Stomach (tissue), 8 donors: ENCODE measurements at regions not wholly inside any gene's neighbourhood (a gene's known extent, or its start where the extent isn't known, plus 50 kb on each side); places are given as distances from the start of the nearest gene placed in this dataset.

Experiments used
- DNase-seq, 2 donors: peaks; one replicate each; pipeline versions ENCODE4 v3.0.0 to v3.0.0-alpha.2; 2013 to 2019
- H3K27ac ChIP-seq, 5 donors: fragments of 200-600 bp in 4 of 5; sonication (generic) in 4 of 5; one replicate each; pipeline ENCODE4 v1.5.1; 2013 to 2019; ENCODE audit warnings: mild to moderate bottlenecking in 1 of 5, moderate library complexity in 1 of 5
- H3K27me3 ChIP-seq, 3 donors: fragments of 200-600 bp; sonication (generic); one replicate each; pipeline ENCODE4 v1.5.1; 2017 to 2019; ENCODE audit warnings: mixed run types in 1 of 3
- H3K36me3 ChIP-seq, 4 donors: fragments of 200-600 bp; sonication (generic); 1 replicate in 3 of 4; 2 replicates in 1 of 4; pipeline ENCODE4 v1.5.1; 2016 to 2019
- H3K4me1 ChIP-seq, 4 donors: fragments of 200-600 bp; sonication (generic); one replicate each; pipeline ENCODE4 v1.5.1; 2016 to 2019
- H3K4me3 ChIP-seq, 4 donors: fragments of 200-600 bp; sonication (generic) in 3 of 4; one replicate each; pipeline ENCODE4 v1.5.1; 2016 to 2019; ENCODE audit warnings: mild to moderate bottlenecking in 1 of 4
- H3K9me3 ChIP-seq, 4 donors: fragments of 200-600 bp; sonication (generic); one replicate each; pipeline ENCODE4 v1.5.1; 2016 to 2019
- EP300 ChIP-seq: sonication (generic); formaldehyde crosslinking; IDR thresholded peaks from one replicate; pipeline ENCODE4 v1.6.1; 2017; ENCODE audit warnings: antibody characterized with exemption
- POLR2A ChIP-seq, 4 donors: fragments of 450-650 bp; IDR thresholded peaks; one replicate each; pipeline ENCODE4 v1.6.1; 2016; ENCODE audit warnings: antibody characterized with exemption in 4 of 4, control low read depth in 2 of 4, mild to moderate bottlenecking in 1 of 4, moderate library complexity in 1 of 4
- POLR2AphosphoS5 ChIP-seq, 3 donors: sonication (generic); formaldehyde crosslinking; IDR thresholded peaks; one replicate each; pipeline ENCODE4 v1.6.1; 2016; ENCODE audit warnings: antibody characterized with exemption in 3 of 3
- WGBS, 5 donors: extraction: QIAGEN DNeasy Blood & Tissue Kit in 3 of 5; methylation state at CpG; one replicate each; pipeline versions ENCODE4 v1.1.5 to v1.1.7; 2013 to 2018; 5-methylcytosine and 5-hydroxymethylcytosine counted together
- intact Hi-C: fragments of 100-400 bp; cut with DNase I; formaldehyde crosslinking; loops from one replicate; pipeline ENCODE4 v1.15.1; 2023; ENCODE audit warnings: low total_unique reads
- TF ChIP-seq, protein P1 (sequence below), 7 experiments: fragments of 450-650 bp in 4 of 7; fragments of 200-600 bp in 3 of 7; sonication (generic) in 3 of 7; IDR thresholded peaks; one replicate each; pipeline ENCODE4 v1.5.1; 2016 to 2019; ENCODE audit warnings: antibody characterized with exemption in 7 of 7, control low read depth in 2 of 7, mild to moderate bottlenecking in 1 of 7
- donor health status: healthy with polysubstance abuse.
- donor health status: Bipolar disorder and iron deficiency.
- donor health status: healthy.

DNA sequence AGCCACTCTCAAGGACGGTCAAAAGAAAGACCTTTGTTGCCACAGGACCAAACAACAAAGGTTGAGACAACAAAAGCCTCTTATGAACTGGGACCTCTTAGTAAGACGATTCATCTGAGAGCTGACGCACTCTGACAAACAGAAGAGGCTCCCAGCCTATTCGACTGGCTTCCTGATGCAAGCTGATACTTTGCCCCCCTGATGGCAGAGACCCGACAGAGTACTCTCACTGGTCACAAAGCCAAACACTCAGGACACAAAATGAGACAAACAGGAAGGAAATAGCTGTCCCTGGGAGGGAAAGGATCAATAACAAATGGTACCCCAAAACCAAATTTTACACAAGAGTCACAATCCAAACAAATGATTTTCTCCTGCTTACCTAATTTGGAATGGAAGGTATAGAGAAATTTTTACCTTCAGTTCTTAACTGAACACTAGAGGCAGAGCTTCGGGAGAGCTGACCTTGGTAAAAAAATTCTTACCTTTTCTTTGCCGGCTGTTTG is 75.2 kb upstream of the PLAC8 start:
- intact Hi-C loops = no loop called here
- TF ChIP-seq POLR2A (IDR thresholded peaks at IDR 0.05) = no peak
- no peak for TF ChIP-seq POLR2AphosphoS5 (IDR thresholded peaks at IDR 0.05)
- TF ChIP-seq, protein P1, sequence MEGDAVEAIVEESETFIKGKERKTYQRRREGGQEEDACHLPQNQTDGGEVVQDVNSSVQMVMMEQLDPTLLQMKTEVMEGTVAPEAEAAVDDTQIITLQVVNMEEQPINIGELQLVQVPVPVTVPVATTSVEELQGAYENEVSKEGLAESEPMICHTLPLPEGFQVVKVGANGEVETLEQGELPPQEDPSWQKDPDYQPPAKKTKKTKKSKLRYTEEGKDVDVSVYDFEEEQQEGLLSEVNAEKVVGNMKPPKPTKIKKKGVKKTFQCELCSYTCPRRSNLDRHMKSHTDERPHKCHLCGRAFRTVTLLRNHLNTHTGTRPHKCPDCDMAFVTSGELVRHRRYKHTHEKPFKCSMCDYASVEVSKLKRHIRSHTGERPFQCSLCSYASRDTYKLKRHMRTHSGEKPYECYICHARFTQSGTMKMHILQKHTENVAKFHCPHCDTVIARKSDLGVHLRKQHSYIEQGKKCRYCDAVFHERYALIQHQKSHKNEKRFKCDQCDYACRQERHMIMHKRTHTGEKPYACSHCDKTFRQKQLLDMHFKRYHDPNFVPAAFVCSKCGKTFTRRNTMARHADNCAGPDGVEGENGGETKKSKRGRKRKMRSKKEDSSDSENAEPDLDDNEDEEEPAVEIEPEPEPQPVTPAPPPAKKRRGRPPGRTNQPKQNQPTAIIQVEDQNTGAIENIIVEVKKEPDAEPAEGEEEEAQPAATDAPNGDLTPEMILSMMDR (IDR thresholded peaks at IDR 0.05) = no peak
- TF ChIP-seq EP300 = no peak
- WGBS, 5 donors = 70 to 74% (median 73%) methylated on average over 7 of the region's 7 CpGs
- no peak overlapping the region for H3K27ac ChIP-seq
- no peaks in the 10 kb centered on the region for H3K36me3 ChIP-seq
- H3K4me1 ChIP-seq = no peaks in the 10 kb centered on the region
- H3K9me3 ChIP-seq = no peaks in the 10 kb centered on the region
- H3K27me3 ChIP-seq = no peaks in the 10 kb centered on the region
- no peak overlapping the region for H3K4me3 ChIP-seq
- DNase-seq = no peak

DNA sequence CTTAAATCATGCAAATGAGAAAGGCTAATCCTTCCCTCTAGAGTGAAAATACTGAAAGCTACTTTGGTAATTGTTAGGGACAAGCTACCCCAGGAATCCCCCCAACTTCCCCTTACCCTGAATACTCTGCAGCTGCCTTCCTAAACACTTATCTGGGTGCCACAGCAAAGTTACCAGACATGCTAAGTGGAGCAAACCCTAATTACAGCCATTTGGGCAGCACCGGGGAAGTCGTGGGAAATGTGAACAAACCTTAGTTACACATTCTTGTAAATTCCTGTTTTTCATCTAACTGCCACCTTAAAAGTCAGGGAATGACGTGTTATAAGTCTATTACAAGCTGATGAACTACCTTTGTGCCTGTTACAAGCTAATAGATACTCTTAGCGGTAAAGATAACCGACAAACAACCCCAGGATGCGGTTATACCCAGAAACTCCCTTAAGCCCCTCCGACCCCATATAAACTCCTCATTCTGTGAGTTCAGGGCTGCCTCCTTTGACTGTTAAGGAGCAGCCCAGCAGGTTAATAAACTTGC is 66.0 kb upstream of the PLAC8 start:
- TF ChIP-seq POLR2AphosphoS5 (IDR thresholded peaks at IDR 0.05) (no peak), EP300 (no peak), POLR2A (IDR thresholded peaks at IDR 0.05) (no peak)
- TF ChIP-seq, protein P1 (IDR thresholded peaks at IDR 0.05) = no peak
- H3K27ac ChIP-seq = no peak overlapping the region
- H3K4me1 ChIP-seq = no peaks in the 10 kb centered on the region
- H3K36me3 ChIP-seq = no peaks in the 10 kb centered on the region
- intact Hi-C loops = no loop called here
- H3K9me3 ChIP-seq = no peaks in the 10 kb centered on the region
- no peak overlapping the region for H3K4me3 ChIP-seq
- WGBS, 5 donors = 76 to 81% (median 77%) methylated on average over 7 of the region's 7 CpGs
- no peak for DNase-seq
- H3K27me3 ChIP-seq = no peaks in the 10 kb centered on the region

DNA sequence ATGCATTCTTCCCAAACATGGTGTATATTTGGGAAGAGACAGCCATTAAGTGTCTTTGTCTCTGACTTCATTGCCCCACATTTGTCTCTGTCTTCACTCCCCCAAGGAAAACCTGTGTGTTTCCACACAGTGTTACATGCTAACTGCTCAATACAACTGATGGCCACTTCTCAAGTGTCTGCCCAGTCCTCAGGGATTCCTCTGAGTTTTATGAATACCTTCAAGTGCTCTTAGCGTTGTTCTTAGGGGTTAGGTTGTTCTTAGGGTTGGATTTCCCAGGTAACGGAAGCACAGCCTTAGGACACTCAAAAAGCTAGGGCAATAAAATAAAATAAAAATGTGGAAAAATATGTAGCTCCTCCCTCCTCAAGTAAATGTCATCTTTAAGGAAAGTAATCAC is 64.7 kb upstream of the PLAC8 start:
- no peaks in the 10 kb centered on the region for H3K4me1 ChIP-seq
- TF ChIP-seq, protein P1 (IDR thresholded peaks at IDR 0.05) = no peak
- TF ChIP-seq POLR2AphosphoS5 (IDR thresholded peaks at IDR 0.05) (no peak), EP300 (no peak), POLR2A (IDR thresholded peaks at IDR 0.05) (no peak)
- H3K9me3 ChIP-seq = no peaks in the 10 kb centered on the region
- no peaks in the 10 kb centered on the region for H3K27me3 ChIP-seq
- 0 to 69% (median 48%) methylated on average over 2 of the region's 2 CpGs for WGBS, 5 donors
- H3K4me3 ChIP-seq = no peak overlapping the region
- intact Hi-C loops = no loop called here
- no peak overlapping the region for H3K27ac ChIP-seq
- no peaks in the 10 kb centered on the region for H3K36me3 ChIP-seq
- DNase-seq = no peak

DNA sequence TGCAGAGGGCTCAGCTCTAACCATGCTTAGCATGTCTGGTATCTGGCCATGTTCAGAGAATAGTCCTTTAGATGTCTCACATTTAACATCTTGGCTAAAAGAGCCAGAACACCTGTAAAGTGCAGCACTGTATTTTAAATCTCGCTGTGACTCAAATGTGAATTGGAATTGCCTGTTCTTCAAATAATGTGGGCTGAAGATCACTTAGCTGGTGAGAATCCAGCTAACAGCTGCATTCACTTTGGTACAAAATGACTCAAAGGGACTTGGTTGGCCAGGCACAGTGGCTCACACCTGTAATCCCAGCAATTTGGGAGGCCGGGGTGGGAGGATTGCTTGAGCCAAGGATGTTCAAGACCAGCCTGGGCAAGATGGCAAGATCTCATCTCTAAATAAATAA is 63.5 kb upstream of the PLAC8 start:
- H3K4me3 ChIP-seq = no peak overlapping the region
- 46 to 72% (median 48%) methylated on average over 2 of the region's 2 CpGs for WGBS, 5 donors
- intact Hi-C loops = no loop called here

More for the DNA sequence above, 63.5 kb upstream of the PLAC8 start:
- no peaks in the 10 kb centered on the region for H3K27me3 ChIP-seq
- TF ChIP-seq EP300 (no peak), POLR2A (IDR thresholded peaks at IDR 0.05) (no peak), POLR2AphosphoS5 (IDR thresholded peaks at IDR 0.05) (no peak)
- TF ChIP-seq, protein P1 (IDR thresholded peaks at IDR 0.05) = no peak
- no peaks in the 10 kb centered on the region for H3K4me1 ChIP-seq
- H3K9me3 ChIP-seq = no peaks in the 10 kb centered on the region
- no peak overlapping the region for H3K27ac ChIP-seq
- DNase-seq = no peak
- H3K36me3 ChIP-seq = no peaks in the 10 kb centered on the region
